GM23338 (cell line): ENCODE measurements at regions not wholly inside any gene's neighbourhood (a gene's known extent, or its start where the extent isn't known, plus 50 kb on each side); places are given as distances from the start of the nearest gene placed in this dataset.

ENCODE experiments used
- ATAC-seq: fragments of 200-7000 bp; cut with Tn5 transposase; 3 replicates; pipeline ENCODE4 v1.9.1; 2020
- DNase-seq: peaks from one replicate; pipeline ENCODE4 v3.0.0-alpha.2; 2015; ENCODE audit warnings: low spot score
- H2AFZ ChIP-seq: fragments of 200-600 bp; sonication (generic); 2 replicates; pipeline ENCODE4 v1.8.0; 2016; ENCODE audit warnings: antibody characterized with exemption, mild to moderate bottlenecking, moderate library complexity
- H3F3A ChIP-seq: fragments of 200-600 bp; sonication (generic); replicated peaks from 2 replicates; pipeline ENCODE4 v1.8.0; 2017; ENCODE audit warnings: antibody characterized with exemption, mixed run types, low read depth
- H3K27ac ChIP-seq: fragments of 200-600 bp; sonication (generic); 2 replicates; pipeline ENCODE4 v1.6.1; 2016; ENCODE audit warnings: low read depth
- H3K27me3 ChIP-seq: fragments of 200-600 bp; sonication (generic); 2 replicates; pipeline ENCODE4 v1.8.0; 2016; ENCODE audit warnings: mild to moderate bottlenecking, mixed run types, moderate library complexity; ENCODE audit not compliant: insufficient read depth
- H3K36me3 ChIP-seq: fragments of 200-600 bp; sonication (generic); 2 replicates; pipeline ENCODE4 v1.8.0; 2016; ENCODE audit warnings: mild to moderate bottlenecking; ENCODE audit not compliant: insufficient read depth
- H3K4me1 ChIP-seq: fragments of 200-600 bp; sonication (generic); 2 replicates; pipeline ENCODE4 v1.8.0; 2016; ENCODE audit warnings: mild to moderate bottlenecking, moderate library complexity; ENCODE audit not compliant: insufficient read depth
- H3K4me2 ChIP-seq: fragments of 200-600 bp; sonication (generic); 2 replicates; pipeline ENCODE4 v1.7.1; 2017; ENCODE audit warnings: mixed run types
- H3K4me3 ChIP-seq: fragments of 200-600 bp; sonication (generic); 2 replicates; pipeline ENCODE4 v1.6.1; 2016; ENCODE audit warnings: mixed run types
- H3K79me2 ChIP-seq: fragments of 200-600 bp; sonication (generic); replicated peaks from 2 replicates; pipeline ENCODE4 v1.8.0; 2017; ENCODE audit warnings: mild to moderate bottlenecking; ENCODE audit not compliant: insufficient read depth
- H3K9me2 ChIP-seq: fragments of 200-600 bp; sonication (generic); 2 replicates; pipeline ENCODE4 v1.8.0; 2017; ENCODE audit not compliant: insufficient read depth
- H4K20me1 ChIP-seq: fragments of 200-600 bp; sonication (generic); replicated peaks from 2 replicates; pipeline ENCODE4 v1.8.0; 2017; ENCODE audit warnings: mild to moderate bottlenecking; ENCODE audit not compliant: insufficient read depth
- H3K27ac Mint-ChIP-seq: 2 replicates; pipeline ENCODE4 v1.8.0; 2020; ENCODE audit warnings: inconsistent platforms, mild to moderate bottlenecking, moderate library complexity, mixed read lengths
- H3K27me3 Mint-ChIP-seq: 3 replicates; pipeline ENCODE4 v1.8.0; 2022; ENCODE audit warnings: low read depth, mild to moderate bottlenecking, moderate library complexity, mixed read lengths, inconsistent platforms; ENCODE audit not compliant: insufficient read depth, poor library complexity
- H3K36me3 Mint-ChIP-seq: 3 replicates; pipeline ENCODE4 v1.8.0; 2021; ENCODE audit warnings: low read depth, mild to moderate bottlenecking, inconsistent platforms, moderate library complexity, mixed read lengths
- H3K4me1 Mint-ChIP-seq: 3 replicates; pipeline ENCODE4 v1.8.0; 2020; ENCODE audit warnings: mild to moderate bottlenecking, inconsistent platforms, mixed read lengths
- H3K4me3 Mint-ChIP-seq: 3 replicates; pipeline ENCODE4 v1.8.0; 2021; ENCODE audit warnings: moderate library complexity, mild to moderate bottlenecking, inconsistent platforms, mixed read lengths
- H3K9me3 Mint-ChIP-seq: 3 replicates; pipeline ENCODE4 v1.8.0; 2020; ENCODE audit warnings: moderate library complexity, mild to moderate bottlenecking, inconsistent platforms, mixed read lengths
- CREB1 ChIP-seq: fragments of 250-450 bp; sonication (Bioruptor Pico); IDR thresholded peaks from 2 replicates; pipeline ENCODE4 v1.5.0; 2020; ENCODE audit warnings: low read depth, mild to moderate bottlenecking, moderate library complexity
- CTCF ChIP-seq, 2 experiments: fragments of 200-600 bp in 1 of 2; sonication (generic) in 1 of 2; conservative IDR thresholded peaks; 2 replicates each; pipeline versions ENCODE4 v1.5.1 to v1.6.1; 2016 to 2017; ENCODE audit warnings: antibody characterized with exemption in 2 of 2, low read depth in 2 of 2, mild to moderate bottlenecking in 2 of 2, moderate library complexity in 1 of 2
- ETS1 ChIP-seq: IDR thresholded peaks from 2 replicates; pipeline ENCODE4 v1.6.1; 2016; ENCODE audit warnings: antibody characterized with exemption
- EZH2 ChIP-seq: fragments of 200-600 bp; sonication (generic); IDR thresholded peaks from one replicate; pipeline ENCODE4 v1.8.0; 2017; ENCODE audit warnings: antibody characterized with exemption, mild to moderate bottlenecking, low read depth; ENCODE audit not compliant: unreplicated experiment
- EZH2phosphoT487 ChIP-seq: fragments of 200-600 bp; sonication (generic); IDR thresholded peaks from one replicate; pipeline ENCODE4 v1.8.1; 2018; ENCODE audit warnings: antibody characterized with exemption; ENCODE audit not compliant: unreplicated experiment
- JUNB ChIP-seq: IDR thresholded peaks from one replicate; pipeline ENCODE4 v1.6.1; 2016; ENCODE audit warnings: antibody characterized with exemption; ENCODE audit not compliant: unreplicated experiment
- NANOG ChIP-seq: IDR thresholded peaks from 2 replicates; pipeline ENCODE4 v1.6.1; 2016; ENCODE audit warnings: antibody characterized with exemption, borderline replicate concordance
- POLR2AphosphoS5 ChIP-seq: IDR thresholded peaks from 2 replicates; pipeline ENCODE4 v1.6.1; 2016; ENCODE audit warnings: antibody characterized with exemption, low read depth
- REST ChIP-seq: IDR thresholded peaks from one replicate; pipeline ENCODE4 v1.6.1; 2018; ENCODE audit warnings: antibody characterized with exemption; ENCODE audit not compliant: unreplicated experiment
- STAT1 ChIP-seq: IDR thresholded peaks from one replicate; pipeline ENCODE4 v1.6.1; 2016; ENCODE audit warnings: antibody characterized with exemption; ENCODE audit not compliant: unreplicated experiment
- ZNF331 ChIP-seq: fragments of 250-450 bp; sonication (Bioruptor Pico); IDR thresholded peaks from 2 replicates; pipeline ENCODE4 v1.5.0; 2020; ENCODE audit warnings: low read depth, mild to moderate bottlenecking, moderate library complexity
- ZNF462 ChIP-seq: fragments of 250-450 bp; sonication (Bioruptor Pico); IDR thresholded peaks from 2 replicates; pipeline ENCODE4 v1.5.0; 2020; ENCODE audit warnings: mild to moderate bottlenecking, moderate library complexity

GRCh38 chr4:131288441-131288840 lies 1860.7 kb upstream of the PCDH10 start:
- no peaks in the 10 kb centered on the region for H3K4me1 ChIP-seq
- no peaks in the 10 kb centered on the region for H3K79me2 ChIP-seq
- H3K27ac ChIP-seq: no peak overlapping the region
- H3K4me2 ChIP-seq: no peak overlapping the region
- Mint-ChIP-seq H3K4me3 (no peak overlapping the region), H3K36me3 (peaks cover 45% of the 10 kb centered on the region), H3K4me1 (no peaks in the 10 kb centered on the region), H3K27me3 (no peaks in the 10 kb centered on the region), H3K27ac (no peak overlapping the region), H3K9me3 (peaks cover 70% of the 10 kb centered on the region)
- no peaks in the 10 kb centered on the region for H3F3A ChIP-seq
- TF ChIP-seq ZNF331 (CRISPR knock-in tag) (no peak), NANOG (no peak), EZH2phosphoT487 (no peak), ZNF462 (no peak), CTCF (conservative IDR thresholded peaks at IDR 0.05; ENCODE audit: low read depth in 2 of 2) (no peak), EZH2 (no peak), REST (no peak), JUNB (no peak), STAT1 (no peak), ETS1 (no peak), CREB1 (CRISPR knock-in tag) (no peak), POLR2AphosphoS5 (no peak)
- H2AFZ ChIP-seq: no peak overlapping the region
- DNase-seq (peak; percentile 10), ATAC-seq (no peak)
- no peaks in the 10 kb centered on the region for H3K27me3 ChIP-seq
- no peaks in the 10 kb centered on the region for H4K20me1 ChIP-seq
- H3K4me3 ChIP-seq: no peak overlapping the region
- no peaks in the 10 kb centered on the region for H3K9me2 ChIP-seq
- peaks cover 16% of the 10 kb centered on the region for H3K36me3 ChIP-seq
